ENCODE measurements at regions not wholly inside any gene's neighbourhood (a gene's known extent, or its start where the extent isn't known, plus 50 kb on each side); places are given as distances from the start of the nearest gene placed in this dataset.

DNA sequence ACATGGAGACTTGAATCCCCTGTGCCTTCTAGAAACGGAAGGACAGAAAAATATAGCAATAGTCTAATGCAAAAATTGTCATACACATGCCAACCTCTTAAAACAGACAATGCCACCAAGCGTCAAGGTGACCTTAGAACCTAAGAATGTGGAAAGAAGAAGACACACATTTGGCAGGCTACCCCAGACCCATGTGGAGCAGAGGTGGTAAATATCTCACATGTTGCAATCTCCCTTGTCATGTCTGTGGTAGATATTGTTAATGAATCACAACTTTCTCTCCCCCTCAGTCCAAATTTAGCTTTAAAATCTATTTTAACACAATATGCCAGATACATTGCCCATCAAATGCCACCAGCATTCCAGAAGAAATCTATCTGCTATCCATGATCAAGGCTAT is 137.4 kb downstream of the HNMT start:
- H3K9me3 ChIP-seq = no peaks in the 10 kb centered on the region
- no peak overlapping the region for H3K27ac ChIP-seq
- no peaks in the 10 kb centered on the region for H3K36me3 ChIP-seq
- no peaks in the 10 kb centered on the region for H3K27me3 ChIP-seq (replicated peaks; ENCODE audit: insufficient read depth)
- TF ChIP-seq, protein P1, sequence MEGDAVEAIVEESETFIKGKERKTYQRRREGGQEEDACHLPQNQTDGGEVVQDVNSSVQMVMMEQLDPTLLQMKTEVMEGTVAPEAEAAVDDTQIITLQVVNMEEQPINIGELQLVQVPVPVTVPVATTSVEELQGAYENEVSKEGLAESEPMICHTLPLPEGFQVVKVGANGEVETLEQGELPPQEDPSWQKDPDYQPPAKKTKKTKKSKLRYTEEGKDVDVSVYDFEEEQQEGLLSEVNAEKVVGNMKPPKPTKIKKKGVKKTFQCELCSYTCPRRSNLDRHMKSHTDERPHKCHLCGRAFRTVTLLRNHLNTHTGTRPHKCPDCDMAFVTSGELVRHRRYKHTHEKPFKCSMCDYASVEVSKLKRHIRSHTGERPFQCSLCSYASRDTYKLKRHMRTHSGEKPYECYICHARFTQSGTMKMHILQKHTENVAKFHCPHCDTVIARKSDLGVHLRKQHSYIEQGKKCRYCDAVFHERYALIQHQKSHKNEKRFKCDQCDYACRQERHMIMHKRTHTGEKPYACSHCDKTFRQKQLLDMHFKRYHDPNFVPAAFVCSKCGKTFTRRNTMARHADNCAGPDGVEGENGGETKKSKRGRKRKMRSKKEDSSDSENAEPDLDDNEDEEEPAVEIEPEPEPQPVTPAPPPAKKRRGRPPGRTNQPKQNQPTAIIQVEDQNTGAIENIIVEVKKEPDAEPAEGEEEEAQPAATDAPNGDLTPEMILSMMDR (IDR thresholded peaks at IDR 0.05) = no peak
- no peak for DNase-seq (ENCODE audit: low spot score)
- H3K4me3 ChIP-seq = no peak overlapping the region
- no peak for ATAC-seq (ENCODE audit: insufficient number of reproducible peaks, low FRiP score, low read depth)
- H3K4me1 ChIP-seq (ENCODE audit: control insufficient read depth in 1 of 2, low read depth in 2 of 2) = no peaks in the 10 kb centered on the region

DNA sequence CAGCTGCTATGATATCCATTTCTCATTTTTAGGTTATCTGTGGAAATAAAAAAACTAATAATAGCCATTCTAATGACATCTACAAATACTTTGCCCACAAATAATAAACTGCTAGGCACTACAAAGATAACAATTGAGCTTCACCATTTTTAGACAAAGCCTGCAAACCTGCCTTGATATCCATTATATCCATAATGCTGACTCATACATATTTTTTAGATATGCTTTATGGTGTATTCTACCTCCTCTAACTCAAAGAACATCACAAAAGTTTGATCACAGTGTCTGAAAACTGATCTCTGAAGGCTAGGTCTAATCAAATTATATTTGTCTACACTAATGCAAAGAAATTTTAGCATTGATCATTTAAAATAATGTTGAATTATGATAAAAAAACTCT is 138.4 kb downstream of the HNMT start:
- DNase-seq (ENCODE audit: low spot score) (no peak), ATAC-seq (ENCODE audit: insufficient number of reproducible peaks, low FRiP score, low read depth) (no peak)
- Histone ChIP-seq H3K36me3 (no peaks in the 10 kb centered on the region), H3K27me3 (replicated peaks; ENCODE audit: insufficient read depth) (no peaks in the 10 kb centered on the region), H3K9me3 (no peaks in the 10 kb centered on the region), H3K4me3 (no peak overlapping the region), H3K4me1 (ENCODE audit: control insufficient read depth in 1 of 2, low read depth in 2 of 2) (no peaks in the 10 kb centered on the region), H3K27ac (no peak overlapping the region)
- TF ChIP-seq, protein P1 (IDR thresholded peaks at IDR 0.05) = no peak

DNA sequence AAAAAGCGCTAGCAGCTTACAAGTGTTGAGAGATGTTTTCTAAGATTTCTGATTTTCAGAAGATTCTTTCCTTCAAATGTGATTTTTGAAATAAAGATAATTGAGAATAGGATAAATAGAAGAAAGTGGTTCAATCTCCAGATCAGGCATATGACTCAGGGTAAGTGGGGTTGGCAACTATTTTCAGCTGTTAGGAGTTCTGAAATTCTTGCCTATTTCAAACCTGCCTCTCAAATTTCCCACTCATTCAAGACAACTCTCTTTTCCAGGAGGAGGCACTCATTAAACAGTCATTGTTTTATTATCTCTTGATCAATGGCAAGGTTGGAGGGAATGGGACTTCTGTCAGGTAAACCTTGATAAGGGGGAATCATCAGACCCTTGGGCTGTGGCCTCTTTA is 138.9 kb downstream of the HNMT start:
- DNase-seq (ENCODE audit: low spot score) (no peak), ATAC-seq (ENCODE audit: insufficient number of reproducible peaks, low FRiP score, low read depth) (no peak)
- Histone ChIP-seq H3K27ac (no peak overlapping the region), H3K9me3 (no peaks in the 10 kb centered on the region), H3K4me1 (ENCODE audit: control insufficient read depth in 1 of 2, low read depth in 2 of 2) (no peaks in the 10 kb centered on the region), H3K36me3 (no peaks in the 10 kb centered on the region), H3K4me3 (no peak overlapping the region), H3K27me3 (replicated peaks; ENCODE audit: insufficient read depth) (no peaks in the 10 kb centered on the region)
- TF ChIP-seq, protein P1 (IDR thresholded peaks at IDR 0.05) = no peak

DNA sequence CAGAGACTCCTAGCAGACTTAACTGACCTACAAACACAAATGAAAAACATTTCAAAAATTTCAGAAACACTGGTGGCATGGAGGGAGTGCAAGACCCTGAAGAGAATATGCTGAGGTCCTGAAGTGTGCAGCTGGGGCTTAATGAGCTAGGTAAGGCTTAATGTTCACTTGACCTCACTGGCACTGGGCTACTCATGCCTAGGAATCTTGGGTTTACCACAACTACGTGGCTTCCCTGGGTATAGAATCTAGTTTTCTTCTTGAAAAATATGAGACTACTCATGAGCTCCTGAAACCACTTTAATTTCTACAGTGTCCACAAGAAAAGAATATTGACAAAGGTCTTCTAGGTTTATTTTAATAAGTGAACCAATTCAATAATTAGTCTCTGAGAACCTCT is 139.8 kb downstream of the HNMT start:
- Histone ChIP-seq H3K27ac (no peak overlapping the region), H3K27me3 (replicated peaks; ENCODE audit: insufficient read depth) (no peaks in the 10 kb centered on the region), H3K4me1 (ENCODE audit: control insufficient read depth in 1 of 2, low read depth in 2 of 2) (no peaks in the 10 kb centered on the region), H3K9me3 (no peaks in the 10 kb centered on the region), H3K4me3 (no peak overlapping the region), H3K36me3 (no peaks in the 10 kb centered on the region)
- TF ChIP-seq, protein P1 (IDR thresholded peaks at IDR 0.05) = no peak
- ATAC-seq (ENCODE audit: insufficient number of reproducible peaks, low FRiP score, low read depth) (no peak), DNase-seq (ENCODE audit: low spot score) (no peak)

DNA sequence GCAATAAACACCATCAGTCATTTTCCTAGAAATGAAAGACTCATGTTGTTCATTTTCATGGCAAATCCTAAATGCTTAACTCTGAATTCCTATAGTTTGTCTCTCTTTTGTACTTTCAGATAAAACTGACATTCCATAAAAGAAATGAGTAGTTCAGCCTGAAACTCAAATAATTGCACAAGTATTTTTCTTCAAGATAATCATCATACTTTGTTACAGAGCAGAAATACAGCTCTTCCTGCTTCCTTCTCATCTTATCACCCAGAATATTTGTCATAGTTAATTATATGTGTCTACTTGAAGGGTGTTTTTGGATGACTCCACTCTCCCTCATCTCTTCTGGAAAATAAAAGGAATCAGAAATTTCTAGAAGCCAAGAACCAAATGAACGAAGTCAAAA is 141.1 kb downstream of the HNMT start:
- H3K27ac ChIP-seq = no peak overlapping the region
- no peaks in the 10 kb centered on the region for H3K27me3 ChIP-seq (replicated peaks; ENCODE audit: insufficient read depth)
- H3K4me3 ChIP-seq = no peak overlapping the region
- TF ChIP-seq, protein P1 (IDR thresholded peaks at IDR 0.05) = no peak
- H3K36me3 ChIP-seq = no peaks in the 10 kb centered on the region
- no peak for ATAC-seq (ENCODE audit: insufficient number of reproducible peaks, low FRiP score, low read depth)
- no peaks in the 10 kb centered on the region for H3K4me1 ChIP-seq (ENCODE audit: control insufficient read depth in 1 of 2, low read depth in 2 of 2)
- DNase-seq (ENCODE audit: low spot score) = no peak
- no peaks in the 10 kb centered on the region for H3K9me3 ChIP-seq
